GM23338 (cell line): ENCODE measurements at regions not wholly inside any gene's neighbourhood (a gene's known extent, or its start where the extent isn't known, plus 50 kb on each side); places are given as distances from the start of the nearest gene placed in this dataset.

ENCODE experiments used
- EZH2 ChIP-seq: fragments of 200-600 bp; sonication (generic); IDR thresholded peaks from one replicate; pipeline ENCODE4 v1.8.0; 2017; ENCODE audit warnings: antibody characterized with exemption, mild to moderate bottlenecking, low read depth; ENCODE audit not compliant: unreplicated experiment
- EZH2phosphoT487 ChIP-seq: fragments of 200-600 bp; sonication (generic); IDR thresholded peaks from one replicate; pipeline ENCODE4 v1.8.1; 2018; ENCODE audit warnings: antibody characterized with exemption; ENCODE audit not compliant: unreplicated experiment
- NANOG ChIP-seq: IDR thresholded peaks from 2 replicates; pipeline ENCODE4 v1.6.1; 2016; ENCODE audit warnings: antibody characterized with exemption, borderline replicate concordance
- POLR2AphosphoS5 ChIP-seq: IDR thresholded peaks from 2 replicates; pipeline ENCODE4 v1.6.1; 2016; ENCODE audit warnings: antibody characterized with exemption, low read depth
- ZNF331 ChIP-seq: fragments of 250-450 bp; sonication (Bioruptor Pico); IDR thresholded peaks from 2 replicates; pipeline ENCODE4 v1.5.0; 2020; ENCODE audit warnings: low read depth, mild to moderate bottlenecking, moderate library complexity
- TF ChIP-seq, protein P1 (sequence below), 2 experiments: fragments of 200-600 bp in 1 of 2; sonication (generic) in 1 of 2; conservative IDR thresholded peaks; 2 replicates each; pipeline versions ENCODE4 v1.5.1 to v1.6.1; 2016 to 2017; ENCODE audit warnings: antibody characterized with exemption in 2 of 2, low read depth in 2 of 2, mild to moderate bottlenecking in 2 of 2, moderate library complexity in 1 of 2
- TF ChIP-seq, protein P2 (sequence below): IDR thresholded peaks from one replicate; pipeline ENCODE4 v1.6.1; 2018; ENCODE audit warnings: antibody characterized with exemption; ENCODE audit not compliant: unreplicated experiment
- TF ChIP-seq, protein P3 (sequence below): IDR thresholded peaks from 2 replicates; pipeline ENCODE4 v1.6.1; 2016; ENCODE audit warnings: antibody characterized with exemption

DNA sequence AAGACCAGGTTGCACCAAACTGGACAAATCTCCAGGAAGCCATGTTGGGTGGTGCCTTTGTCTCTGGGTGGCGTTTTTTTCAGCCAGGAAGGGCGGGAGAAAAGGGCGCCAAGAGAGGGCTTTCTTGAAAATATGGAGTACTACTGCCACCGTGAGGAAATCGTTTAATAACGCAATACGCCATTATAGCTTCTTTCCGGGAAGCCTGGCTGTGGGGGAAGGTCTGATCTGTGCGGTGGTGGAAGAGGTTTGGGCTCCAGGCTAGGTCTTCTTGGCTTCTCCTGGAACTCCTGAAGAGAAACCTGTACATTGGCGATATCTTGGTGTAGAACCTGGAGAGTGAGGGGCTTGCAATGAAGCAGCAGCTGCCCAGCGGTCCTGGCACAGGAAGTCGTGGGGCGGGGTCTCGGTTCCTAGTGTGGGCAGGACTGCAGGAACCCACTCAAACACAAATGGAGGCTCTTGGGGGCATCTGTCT is 202.7 kb downstream of the OR13H1 start:
- TF ChIP-seq, protein P1, sequence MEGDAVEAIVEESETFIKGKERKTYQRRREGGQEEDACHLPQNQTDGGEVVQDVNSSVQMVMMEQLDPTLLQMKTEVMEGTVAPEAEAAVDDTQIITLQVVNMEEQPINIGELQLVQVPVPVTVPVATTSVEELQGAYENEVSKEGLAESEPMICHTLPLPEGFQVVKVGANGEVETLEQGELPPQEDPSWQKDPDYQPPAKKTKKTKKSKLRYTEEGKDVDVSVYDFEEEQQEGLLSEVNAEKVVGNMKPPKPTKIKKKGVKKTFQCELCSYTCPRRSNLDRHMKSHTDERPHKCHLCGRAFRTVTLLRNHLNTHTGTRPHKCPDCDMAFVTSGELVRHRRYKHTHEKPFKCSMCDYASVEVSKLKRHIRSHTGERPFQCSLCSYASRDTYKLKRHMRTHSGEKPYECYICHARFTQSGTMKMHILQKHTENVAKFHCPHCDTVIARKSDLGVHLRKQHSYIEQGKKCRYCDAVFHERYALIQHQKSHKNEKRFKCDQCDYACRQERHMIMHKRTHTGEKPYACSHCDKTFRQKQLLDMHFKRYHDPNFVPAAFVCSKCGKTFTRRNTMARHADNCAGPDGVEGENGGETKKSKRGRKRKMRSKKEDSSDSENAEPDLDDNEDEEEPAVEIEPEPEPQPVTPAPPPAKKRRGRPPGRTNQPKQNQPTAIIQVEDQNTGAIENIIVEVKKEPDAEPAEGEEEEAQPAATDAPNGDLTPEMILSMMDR (conservative IDR thresholded peaks at IDR 0.05; ENCODE audit: low read depth in 2 of 2), result peak in 1 of 2 experiments; percentile 12; a peak in 1 of 4 replicates
- TF ChIP-seq, protein P2, sequence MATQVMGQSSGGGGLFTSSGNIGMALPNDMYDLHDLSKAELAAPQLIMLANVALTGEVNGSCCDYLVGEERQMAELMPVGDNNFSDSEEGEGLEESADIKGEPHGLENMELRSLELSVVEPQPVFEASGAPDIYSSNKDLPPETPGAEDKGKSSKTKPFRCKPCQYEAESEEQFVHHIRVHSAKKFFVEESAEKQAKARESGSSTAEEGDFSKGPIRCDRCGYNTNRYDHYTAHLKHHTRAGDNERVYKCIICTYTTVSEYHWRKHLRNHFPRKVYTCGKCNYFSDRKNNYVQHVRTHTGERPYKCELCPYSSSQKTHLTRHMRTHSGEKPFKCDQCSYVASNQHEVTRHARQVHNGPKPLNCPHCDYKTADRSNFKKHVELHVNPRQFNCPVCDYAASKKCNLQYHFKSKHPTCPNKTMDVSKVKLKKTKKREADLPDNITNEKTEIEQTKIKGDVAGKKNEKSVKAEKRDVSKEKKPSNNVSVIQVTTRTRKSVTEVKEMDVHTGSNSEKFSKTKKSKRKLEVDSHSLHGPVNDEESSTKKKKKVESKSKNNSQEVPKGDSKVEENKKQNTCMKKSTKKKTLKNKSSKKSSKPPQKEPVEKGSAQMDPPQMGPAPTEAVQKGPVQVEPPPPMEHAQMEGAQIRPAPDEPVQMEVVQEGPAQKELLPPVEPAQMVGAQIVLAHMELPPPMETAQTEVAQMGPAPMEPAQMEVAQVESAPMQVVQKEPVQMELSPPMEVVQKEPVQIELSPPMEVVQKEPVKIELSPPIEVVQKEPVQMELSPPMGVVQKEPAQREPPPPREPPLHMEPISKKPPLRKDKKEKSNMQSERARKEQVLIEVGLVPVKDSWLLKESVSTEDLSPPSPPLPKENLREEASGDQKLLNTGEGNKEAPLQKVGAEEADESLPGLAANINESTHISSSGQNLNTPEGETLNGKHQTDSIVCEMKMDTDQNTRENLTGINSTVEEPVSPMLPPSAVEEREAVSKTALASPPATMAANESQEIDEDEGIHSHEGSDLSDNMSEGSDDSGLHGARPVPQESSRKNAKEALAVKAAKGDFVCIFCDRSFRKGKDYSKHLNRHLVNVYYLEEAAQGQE, result no peak
- TF ChIP-seq POLR2AphosphoS5 (no peak), ZNF331 (CRISPR knock-in tag) (no peak), NANOG (no peak), EZH2phosphoT487 (no peak), EZH2 (no peak)
- TF ChIP-seq, protein P3, sequence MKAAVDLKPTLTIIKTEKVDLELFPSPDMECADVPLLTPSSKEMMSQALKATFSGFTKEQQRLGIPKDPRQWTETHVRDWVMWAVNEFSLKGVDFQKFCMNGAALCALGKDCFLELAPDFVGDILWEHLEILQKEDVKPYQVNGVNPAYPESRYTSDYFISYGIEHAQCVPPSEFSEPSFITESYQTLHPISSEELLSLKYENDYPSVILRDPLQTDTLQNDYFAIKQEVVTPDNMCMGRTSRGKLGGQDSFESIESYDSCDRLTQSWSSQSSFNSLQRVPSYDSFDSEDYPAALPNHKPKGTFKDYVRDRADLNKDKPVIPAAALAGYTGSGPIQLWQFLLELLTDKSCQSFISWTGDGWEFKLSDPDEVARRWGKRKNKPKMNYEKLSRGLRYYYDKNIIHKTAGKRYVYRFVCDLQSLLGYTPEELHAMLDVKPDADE, result no peak
